ENCODE measurements at regions not wholly inside any gene's neighbourhood (a gene's known extent, or its start where the extent isn't known, plus 50 kb on each side); places are given as distances from the start of the nearest gene placed in this dataset.

DNA sequence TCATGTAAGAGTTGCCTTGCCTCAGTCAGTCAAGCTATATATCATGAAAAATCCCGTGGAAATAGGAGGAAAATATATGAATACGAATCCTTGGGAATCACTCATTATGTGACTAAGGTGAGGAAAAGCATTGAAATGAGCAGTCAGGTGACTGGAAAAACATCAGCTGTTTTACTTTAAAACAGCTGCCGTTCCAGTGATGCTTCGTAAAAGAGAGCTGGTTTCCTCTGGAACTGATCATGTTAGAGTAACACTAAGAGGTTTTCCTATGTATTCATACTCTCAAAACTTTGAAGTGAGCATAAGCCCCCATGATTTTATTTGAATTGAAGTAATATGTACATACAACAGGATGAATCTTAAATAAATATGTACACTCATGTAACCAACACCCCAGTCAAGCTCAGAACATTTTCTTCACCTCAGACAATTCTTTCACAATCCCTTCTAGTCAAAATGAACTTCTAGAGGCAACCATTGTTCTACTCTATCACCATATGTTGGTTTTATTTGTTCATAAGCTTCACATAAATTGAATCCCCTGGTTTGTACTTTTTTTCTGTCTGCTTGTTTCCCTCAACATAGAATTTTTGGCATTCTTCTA lies 107.7 kb downstream of the SLC25A46 start:
- TF ChIP-seq POLR2AphosphoS5 (IDR thresholded peaks at IDR 0.05) (no peak), POLR2A (IDR thresholded peaks at IDR 0.05) (no peak), EP300 (IDR thresholded peaks at IDR 0.05) (no peak)
- TF ChIP-seq, protein P1, sequence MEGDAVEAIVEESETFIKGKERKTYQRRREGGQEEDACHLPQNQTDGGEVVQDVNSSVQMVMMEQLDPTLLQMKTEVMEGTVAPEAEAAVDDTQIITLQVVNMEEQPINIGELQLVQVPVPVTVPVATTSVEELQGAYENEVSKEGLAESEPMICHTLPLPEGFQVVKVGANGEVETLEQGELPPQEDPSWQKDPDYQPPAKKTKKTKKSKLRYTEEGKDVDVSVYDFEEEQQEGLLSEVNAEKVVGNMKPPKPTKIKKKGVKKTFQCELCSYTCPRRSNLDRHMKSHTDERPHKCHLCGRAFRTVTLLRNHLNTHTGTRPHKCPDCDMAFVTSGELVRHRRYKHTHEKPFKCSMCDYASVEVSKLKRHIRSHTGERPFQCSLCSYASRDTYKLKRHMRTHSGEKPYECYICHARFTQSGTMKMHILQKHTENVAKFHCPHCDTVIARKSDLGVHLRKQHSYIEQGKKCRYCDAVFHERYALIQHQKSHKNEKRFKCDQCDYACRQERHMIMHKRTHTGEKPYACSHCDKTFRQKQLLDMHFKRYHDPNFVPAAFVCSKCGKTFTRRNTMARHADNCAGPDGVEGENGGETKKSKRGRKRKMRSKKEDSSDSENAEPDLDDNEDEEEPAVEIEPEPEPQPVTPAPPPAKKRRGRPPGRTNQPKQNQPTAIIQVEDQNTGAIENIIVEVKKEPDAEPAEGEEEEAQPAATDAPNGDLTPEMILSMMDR (IDR thresholded peaks at IDR 0.05), result no peak
